ENCODE measurements at regions not wholly inside any gene's neighbourhood (a gene's known extent, or its start where the extent isn't known, plus 50 kb on each side); places are given as distances from the start of the nearest gene placed in this dataset.
"Not testable (repeated sequence)": the region's sequence is repeated elsewhere in the genome, so short reads cannot be mapped to it uniquely, and the experiment has no call there.

DNA sequence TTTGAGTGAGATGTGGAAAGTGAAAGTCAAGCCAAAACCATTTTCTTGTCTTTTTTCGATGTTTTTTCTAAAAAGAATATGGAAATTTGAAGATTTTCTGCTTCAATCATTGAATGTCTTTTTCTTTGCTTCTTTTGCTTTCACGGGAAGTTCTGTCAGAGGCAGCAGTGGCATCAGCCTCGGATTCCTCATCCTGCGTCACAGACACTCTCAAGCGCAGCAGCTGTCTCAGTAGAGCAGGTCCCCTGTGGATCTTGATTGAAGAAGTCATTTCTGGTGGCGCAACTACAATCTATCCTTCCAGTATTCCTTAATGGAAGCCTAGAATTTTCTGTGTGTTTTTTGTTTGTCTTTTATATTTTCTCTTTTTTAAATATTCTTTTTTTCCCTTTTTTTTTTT, 52.7 kb upstream of the NEIL3 start:
- Histone ChIP-seq H3K9ac (ENCODE audit: low read depth, low read length, poor library complexity, severe bottlenecking) (no peak overlapping the region), H3K36me3 (ENCODE audit: insufficient read depth, low read length) (no peaks in the 10 kb centered on the region), H3K4me3 (ENCODE audit: low read length, poor library complexity, severe bottlenecking) (no peak overlapping the region), H2AFZ (ENCODE audit: low read length) (no peak overlapping the region; the same call in 1 of the 2 replicates), H3K4me1 (ENCODE audit: insufficient read depth, low read length, poor library complexity, severe bottlenecking) (no peaks in the 10 kb centered on the region), H3K79me2 (ENCODE audit: insufficient read depth, low read length) (no peaks in the 10 kb centered on the region), H3K9me3 (ENCODE audit: insufficient read depth, low read depth, low read length) (no peaks in the 10 kb centered on the region), H3K27me3 (ENCODE audit: insufficient read depth, low read length, poor library complexity, severe bottlenecking) (no peaks in the 10 kb centered on the region), H3K9me2 (replicated peaks; ENCODE audit: low read depth, low read length) (no peaks in the 10 kb centered on the region), H3F3A (ENCODE audit: low read depth) (no peaks in the 10 kb centered on the region), H4K20me1 (ENCODE audit: insufficient read depth, low read length, poor library complexity, severe bottlenecking) (no peaks in the 10 kb centered on the region), H3K4me2 (ENCODE audit: low read depth, low read length, poor library complexity, severe bottlenecking) (no peak overlapping the region)
- no peak for TF ChIP-seq EZH2phosphoT487 (IDR thresholded peaks at IDR 0.05; ENCODE audit: borderline replicate concordance)
- TF ChIP-seq, protein P1, sequence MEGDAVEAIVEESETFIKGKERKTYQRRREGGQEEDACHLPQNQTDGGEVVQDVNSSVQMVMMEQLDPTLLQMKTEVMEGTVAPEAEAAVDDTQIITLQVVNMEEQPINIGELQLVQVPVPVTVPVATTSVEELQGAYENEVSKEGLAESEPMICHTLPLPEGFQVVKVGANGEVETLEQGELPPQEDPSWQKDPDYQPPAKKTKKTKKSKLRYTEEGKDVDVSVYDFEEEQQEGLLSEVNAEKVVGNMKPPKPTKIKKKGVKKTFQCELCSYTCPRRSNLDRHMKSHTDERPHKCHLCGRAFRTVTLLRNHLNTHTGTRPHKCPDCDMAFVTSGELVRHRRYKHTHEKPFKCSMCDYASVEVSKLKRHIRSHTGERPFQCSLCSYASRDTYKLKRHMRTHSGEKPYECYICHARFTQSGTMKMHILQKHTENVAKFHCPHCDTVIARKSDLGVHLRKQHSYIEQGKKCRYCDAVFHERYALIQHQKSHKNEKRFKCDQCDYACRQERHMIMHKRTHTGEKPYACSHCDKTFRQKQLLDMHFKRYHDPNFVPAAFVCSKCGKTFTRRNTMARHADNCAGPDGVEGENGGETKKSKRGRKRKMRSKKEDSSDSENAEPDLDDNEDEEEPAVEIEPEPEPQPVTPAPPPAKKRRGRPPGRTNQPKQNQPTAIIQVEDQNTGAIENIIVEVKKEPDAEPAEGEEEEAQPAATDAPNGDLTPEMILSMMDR (conservative IDR thresholded peaks at IDR 0.05; ENCODE audit: low read length), result no peak

DNA sequence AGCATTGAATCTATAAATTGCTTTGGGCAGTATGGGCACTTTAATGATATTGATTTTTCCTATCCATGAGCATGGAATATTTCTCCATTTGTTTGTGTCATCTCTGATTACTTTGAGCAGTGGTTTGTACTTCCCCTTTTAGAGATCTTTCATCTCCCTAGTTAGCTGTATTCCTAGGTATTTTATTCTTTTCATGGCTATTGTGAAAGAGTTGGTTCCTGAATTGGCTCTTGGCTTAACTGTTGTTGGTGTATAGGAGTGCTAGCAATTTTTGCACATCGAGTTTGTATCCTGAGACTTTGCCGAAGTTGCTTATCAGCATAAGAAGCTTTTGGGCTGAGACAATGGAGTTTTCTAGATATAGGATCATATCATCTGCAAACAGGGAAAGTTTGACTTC, 50.2 kb upstream of the NEIL3 start:
- H3K79me2 ChIP-seq (ENCODE audit: insufficient read depth, low read length); H2AFZ ChIP-seq (ENCODE audit: low read length); H3K4me3 ChIP-seq (ENCODE audit: low read length, poor library complexity, severe bottlenecking); H4K20me1 ChIP-seq (ENCODE audit: insufficient read depth, low read length, poor library complexity, severe bottlenecking); H3K36me3 ChIP-seq (ENCODE audit: insufficient read depth, low read length); H3K4me1 ChIP-seq (ENCODE audit: insufficient read depth, low read length, poor library complexity, severe bottlenecking); H3K9me2 ChIP-seq (replicated peaks; ENCODE audit: low read depth, low read length); H3K27me3 ChIP-seq (ENCODE audit: insufficient read depth, low read length, poor library complexity, severe bottlenecking); H3K9ac ChIP-seq (ENCODE audit: low read depth, low read length, poor library complexity, severe bottlenecking); H3K4me2 ChIP-seq (ENCODE audit: low read depth, low read length, poor library complexity, severe bottlenecking); H3K9me3 ChIP-seq (ENCODE audit: insufficient read depth, low read depth, low read length); H3F3A ChIP-seq (ENCODE audit: low read depth): not testable (repeated sequence)

Measured in Loucy (cell line).